NCI-H748 treated with DMSO at 0.1 percent for 48 hours (cell line): ENCODE measurements at regions not wholly inside any gene's neighbourhood (a gene's known extent, or its start where the extent isn't known, plus 50 kb on each side); places are given as distances from the start of the nearest gene placed in this dataset.

Experiments used
- DNase-seq: peaks from one replicate; lab custom pipeline; 2025; lab: John Stamatoyannopoulos, UW

DNA sequence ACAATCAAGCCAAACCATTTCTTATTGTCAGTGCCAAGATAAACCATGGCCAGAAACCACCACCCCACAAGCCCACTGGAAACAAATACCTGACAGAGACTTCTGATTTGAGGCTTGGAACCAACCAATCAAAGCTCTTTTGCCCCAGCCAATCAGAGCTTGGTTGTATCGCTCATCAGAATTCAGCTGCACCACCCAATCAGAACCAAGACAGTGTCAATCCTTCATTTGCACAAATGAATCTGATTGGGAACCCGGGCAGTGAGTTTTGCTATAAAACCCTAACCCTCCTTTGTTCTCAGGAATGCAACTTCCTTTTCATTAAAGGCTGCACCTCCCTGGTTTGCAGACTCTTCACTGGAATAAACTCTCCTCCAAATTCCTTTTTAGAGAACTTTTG lies 87.4 kb downstream of the ELAPOR2 start:
- no peak for DNase-seq

DNA sequence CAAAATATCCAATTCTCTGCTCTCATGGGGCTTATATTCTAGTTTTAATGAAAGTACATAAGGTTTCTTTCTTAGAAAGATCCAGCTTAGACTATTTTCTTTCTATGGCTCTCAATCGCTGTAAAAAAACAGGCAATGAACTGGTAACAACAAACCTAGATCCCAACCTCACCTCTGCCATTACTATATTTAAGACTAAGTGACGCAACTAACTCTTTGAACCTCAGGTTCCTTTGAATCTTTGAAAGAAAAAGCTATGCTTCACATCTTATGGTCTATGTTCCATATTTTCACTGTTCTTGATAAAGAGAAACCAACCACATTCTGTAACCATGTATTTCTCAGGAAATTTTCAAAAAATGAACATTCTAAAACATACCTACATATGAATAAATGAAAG lies 88.5 kb downstream of the ELAPOR2 start:
- DNase-seq: no peak

DNA sequence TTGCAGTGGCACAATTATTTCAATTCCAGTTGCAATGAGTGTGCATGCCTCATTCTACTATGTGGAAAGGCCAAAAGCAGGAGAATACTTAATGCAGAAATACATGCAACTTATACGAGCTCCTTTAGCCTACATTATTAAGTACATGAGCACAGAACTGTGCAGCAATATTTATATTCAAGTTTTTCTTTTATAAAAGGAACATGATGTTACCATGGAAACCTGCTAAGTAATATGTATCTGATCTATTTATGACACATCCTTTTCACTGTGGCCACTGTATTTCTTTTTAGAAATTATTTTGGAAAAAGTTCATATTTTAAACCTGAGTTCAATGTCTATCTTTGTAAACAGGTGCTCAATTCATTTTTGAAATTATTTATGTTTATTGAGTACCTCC lies 88.9 kb downstream of the ELAPOR2 start:
- no peak for DNase-seq

GRCh38 chr7:86969865-86970264 lies 89.6 kb downstream of the ELAPOR2 start:
- no peak for DNase-seq

GRCh38 chr7:86968618-86969017 lies 90.8 kb downstream of the ELAPOR2 start:
- DNase-seq: no peak

DNA sequence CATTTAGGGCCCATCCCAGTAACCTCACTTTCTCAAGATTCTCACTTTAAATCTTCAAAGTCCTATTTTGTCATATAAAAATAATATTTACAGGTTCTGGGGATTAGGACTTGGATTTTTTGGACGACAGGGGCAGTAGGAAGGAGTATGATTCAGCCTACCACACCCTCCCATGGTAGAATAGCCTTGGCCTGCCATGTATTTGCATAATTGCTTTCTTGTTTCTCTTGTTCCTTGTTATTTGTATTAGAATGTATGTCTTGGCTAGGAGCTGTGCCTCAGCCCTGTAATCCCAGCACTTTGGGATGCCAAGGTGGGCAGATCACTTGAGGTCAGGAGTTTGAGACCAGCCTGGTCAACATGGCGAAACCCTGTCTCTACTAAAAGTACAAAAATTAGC lies 92.5 kb downstream of the ELAPOR2 start:
- no peak for DNase-seq

DNA sequence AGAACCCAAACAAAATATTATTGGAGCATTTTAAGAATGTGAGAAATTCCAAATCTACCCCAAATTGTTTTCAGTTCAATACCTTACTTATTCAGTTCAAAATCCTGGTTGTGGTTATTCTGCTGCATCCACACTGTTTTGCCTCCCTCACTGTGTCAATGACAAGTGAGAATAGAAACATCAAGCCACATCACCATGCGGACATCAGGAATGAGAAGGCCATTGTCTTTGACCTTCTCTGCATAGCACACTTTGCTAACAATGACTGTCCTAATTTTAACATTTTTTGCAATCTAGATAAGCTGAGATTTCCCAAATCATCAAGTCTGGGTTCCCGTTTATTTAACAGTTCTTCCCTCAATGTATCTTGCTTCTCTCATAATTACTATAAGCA lies 93.7 kb downstream of the ELAPOR2 start:
- DNase-seq: no peak

DNA sequence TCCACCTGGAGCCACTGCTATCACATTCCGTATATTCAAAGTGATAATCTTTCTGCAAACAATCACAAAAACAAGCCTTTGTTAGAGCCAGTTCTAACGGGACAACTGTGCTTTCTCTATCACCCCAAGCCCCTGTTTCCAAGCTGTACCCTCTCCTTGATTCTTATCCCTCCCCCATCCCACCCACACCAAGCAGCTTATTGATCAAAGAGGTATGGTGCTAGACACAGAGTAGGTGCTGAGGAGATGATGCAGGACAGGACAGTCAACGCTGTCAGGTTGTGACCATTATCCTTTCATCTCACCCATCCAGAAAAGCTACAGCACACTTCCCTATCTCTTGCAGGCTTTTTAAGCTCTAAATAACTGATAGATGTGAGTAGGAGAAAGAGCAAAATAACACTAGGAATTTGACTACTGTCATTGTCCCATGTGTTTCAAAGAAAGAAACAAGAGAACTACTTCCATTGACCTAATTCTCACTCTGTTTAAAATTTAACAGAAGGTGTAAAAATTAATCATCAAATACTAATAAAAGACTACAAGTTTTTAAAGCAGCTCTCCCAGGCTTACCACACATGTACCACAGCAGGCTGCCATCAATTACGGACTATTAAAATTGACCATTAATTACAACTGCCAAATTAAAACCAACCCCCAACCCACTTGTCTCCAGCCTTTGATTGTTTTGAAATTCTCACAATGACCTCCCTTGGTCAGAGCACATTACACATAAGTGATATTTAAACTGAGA lies 94.3 kb downstream of the ELAPOR2 start:
- DNase-seq: no peak

DNA sequence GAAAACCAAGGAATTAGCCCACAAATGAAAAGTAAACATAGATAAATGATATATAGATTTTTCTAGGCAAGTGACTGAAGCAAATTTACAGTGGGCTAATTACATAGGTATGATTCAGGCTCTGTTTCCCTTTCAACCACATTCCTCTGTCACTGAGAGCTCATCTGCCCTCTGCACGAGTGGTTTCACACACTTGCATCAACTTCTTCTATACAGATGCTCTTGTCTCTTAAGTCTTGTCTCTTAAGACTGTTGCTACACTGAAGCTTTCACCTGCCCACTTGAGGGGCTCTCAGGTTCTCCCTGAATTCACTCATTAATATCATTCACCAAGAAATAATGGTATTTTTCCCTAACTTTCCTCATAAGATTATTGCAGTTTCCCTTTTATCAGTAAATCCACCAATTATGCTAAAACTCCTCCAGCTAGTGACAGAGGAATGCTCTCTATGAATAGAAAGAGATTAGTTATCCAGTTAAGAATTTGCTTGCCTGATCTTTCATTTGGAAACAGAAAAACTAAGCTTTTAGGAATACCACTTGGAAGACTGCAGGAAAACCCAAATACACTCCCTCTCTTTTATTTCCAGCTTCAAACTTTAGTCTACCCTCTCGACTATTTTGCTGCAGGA lies 95.7 kb downstream of the ELAPOR2 start:
- no peak for DNase-seq

DNA sequence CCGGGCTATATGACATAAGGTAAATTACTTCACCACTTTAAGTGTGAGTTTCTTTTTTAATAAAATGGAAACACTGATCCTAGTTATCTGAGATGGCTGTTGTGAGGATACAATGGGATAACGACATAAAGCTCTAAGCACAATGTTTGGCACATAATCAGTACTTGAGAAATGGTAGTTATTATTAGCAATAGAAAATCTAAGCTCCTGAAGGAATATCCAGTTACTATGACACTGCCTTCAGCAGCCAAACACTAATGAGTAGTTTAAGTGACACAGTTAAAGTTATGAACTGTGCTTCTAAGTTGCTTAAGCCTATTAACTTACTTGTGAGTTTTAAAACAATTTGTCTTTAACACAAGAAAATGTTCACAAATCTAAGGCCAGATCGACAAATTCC lies 96.8 kb downstream of the ELAPOR2 start:
- no peak for DNase-seq

- DNase-seq: no peak
These were observed 97.8 kb downstream of the ELAPOR2 start for GRCh38 chr7:86961686-86962085.

DNA sequence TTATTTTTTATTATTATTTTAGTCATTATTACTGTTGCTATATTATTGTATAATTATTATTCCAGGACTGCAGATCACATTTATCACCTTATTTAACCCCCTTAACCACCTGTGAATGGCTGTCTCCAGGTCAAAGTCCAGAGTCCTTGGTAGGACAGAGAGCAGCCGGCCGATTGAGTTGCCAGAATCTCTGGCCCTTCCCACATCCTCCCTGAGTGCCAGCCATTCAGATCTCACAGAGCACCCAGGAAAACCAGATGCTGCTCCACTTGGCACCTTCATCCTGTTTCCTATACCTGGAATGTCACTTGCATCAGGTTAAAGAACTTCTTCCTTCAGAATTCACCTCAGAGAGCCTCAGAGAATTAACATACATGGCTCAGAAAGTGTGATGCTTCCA lies 101.1 kb downstream of the ELAPOR2 start:
- DNase-seq: no peak

DNA sequence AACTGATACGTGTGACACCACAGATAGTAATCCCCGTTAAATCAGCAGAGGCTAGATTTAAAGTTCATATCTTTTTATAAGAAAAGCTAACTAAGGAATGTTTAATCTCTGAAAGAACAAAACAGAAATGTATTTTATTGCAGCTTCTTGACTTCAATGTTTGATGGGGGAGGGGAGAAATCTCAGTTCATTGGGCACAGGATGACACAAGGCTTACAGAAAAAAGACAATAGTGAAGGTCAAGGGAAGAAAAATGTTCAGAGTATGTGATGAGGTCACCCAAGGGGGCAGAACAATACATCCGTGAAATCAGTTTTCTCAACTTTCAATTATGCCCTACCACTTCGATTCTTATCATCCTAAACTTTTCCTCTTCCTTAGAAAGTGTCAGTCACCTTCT lies 102.9 kb downstream of the ELAPOR2 start:
- DNase-seq: no peak

DNA sequence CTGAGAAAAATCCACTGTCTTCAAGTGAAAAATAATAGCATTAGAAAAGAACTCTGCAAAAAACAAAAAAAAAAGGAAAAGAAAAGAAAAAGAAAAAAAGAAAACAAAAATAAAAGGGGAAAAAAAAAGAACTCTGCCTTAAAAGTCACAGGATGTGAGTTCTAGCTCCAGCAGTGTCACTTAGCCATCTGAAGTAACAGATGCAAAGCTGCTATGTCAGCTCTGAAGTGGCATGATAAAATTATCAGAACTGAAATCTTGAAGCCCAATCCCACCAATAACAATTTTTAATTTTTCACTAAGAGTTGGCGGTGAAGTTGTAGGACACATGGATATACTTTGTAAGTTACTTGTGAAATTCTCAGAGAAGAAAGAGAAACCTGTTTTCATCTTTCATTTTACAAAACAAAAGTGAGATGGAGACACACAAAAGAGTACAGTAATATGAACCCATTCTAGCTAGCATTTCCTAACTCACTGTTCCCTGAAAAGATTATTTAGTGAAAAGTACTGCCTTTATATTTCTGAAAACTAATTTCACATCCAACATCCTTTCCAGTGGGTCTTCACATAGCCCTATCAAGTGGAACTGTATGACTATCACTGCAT lies 103.5 kb downstream of the ELAPOR2 start:
- DNase-seq: no peak

DNA sequence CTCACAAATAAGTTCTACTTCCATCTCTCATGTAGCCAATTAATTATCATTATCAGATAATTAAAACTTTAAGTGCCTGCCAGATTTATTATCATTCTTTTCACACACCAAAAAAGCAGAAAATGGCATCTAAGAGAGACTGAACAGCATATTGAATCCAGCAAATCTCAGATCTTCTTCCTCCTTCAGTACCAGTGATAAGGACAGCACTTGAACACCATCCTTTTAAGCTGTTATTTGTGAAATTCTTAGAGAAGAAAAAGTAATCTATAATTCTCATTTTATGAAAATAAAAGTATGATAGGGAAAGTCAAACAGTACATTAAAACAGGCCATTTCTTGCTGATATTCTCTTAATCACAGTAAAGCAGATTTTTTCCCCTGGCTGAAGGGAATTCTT lies 104.5 kb downstream of the ELAPOR2 start:
- DNase-seq: no peak

DNA sequence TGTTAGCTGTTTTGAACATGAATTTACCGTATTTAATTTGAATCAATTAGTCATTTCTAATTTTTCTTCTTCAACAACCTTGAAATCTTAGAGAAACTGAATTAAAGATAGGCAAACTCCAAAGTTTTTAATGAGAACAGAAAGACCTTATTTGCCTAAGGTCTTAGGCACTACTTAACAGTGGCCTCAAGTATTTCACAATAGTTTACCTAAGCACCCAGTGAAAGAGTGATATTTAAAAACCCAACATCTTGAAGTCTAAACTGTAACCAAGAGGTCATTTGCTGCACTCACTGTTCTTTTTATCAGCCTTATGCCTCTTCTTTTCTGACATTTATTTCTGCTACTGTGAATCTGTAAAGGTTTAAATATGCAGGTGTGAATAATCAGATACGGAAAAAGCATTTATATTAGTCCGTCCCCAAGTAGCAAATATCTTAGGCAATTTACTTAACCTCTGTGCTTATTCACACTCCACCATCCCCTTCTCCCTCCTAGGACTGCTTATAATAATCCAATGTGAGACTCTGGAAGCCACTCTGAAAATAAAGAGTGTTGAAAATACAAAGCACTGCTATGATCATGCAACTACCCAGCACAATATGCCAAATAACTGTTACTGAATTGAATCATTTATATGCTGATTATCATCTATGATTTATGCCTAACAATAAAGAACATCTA lies 105.7 kb downstream of the ELAPOR2 start:
- DNase-seq: no peak

DNA sequence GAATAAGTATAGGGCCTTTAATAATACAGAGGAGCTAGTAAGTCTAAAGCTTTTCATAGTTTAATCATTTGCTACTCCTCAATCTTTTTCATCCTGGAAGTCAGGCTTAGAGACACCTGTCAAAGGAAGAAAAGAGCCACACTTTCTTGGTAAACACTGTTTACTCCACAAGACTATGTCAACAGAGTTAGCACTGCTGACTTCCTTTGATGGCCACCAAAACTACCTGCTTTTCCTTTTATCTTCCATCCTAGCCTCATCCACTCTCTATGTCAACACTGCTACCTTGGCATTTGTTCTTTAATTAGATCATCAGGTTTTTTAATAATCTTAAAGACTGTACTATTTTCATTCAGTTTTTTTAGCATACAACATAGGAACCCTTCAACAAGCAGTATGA lies 106.2 kb downstream of the ELAPOR2 start:
- DNase-seq: no peak

GRCh38 chr7:86951895-86952294 lies 107.6 kb downstream of the ELAPOR2 start:
- DNase-seq: no peak

DNA sequence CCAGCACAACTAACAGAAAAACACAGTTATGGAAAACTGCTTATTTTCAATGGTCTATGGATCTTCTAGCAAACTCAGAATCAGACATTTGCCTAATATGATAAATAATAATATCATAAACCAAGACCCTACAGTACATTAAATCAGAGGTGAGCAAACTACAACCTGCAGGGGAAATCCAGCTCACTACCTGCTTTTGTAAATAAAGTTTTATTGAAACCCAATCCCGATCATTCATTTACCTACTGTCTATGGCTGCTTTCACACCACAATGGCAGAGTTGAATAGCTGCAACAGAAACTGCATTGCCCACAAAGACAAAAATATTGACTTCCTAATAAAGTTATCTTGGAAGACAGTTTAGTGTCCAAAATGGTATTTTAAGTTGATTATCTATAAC lies 108.5 kb downstream of the ELAPOR2 start:
- no peak for DNase-seq

GRCh38 chr7:86950360-86950759 lies 109.1 kb downstream of the ELAPOR2 start:
- no peak for DNase-seq

GRCh38 chr7:86949779-86950260 lies 109.6 kb downstream of the ELAPOR2 start:
- no peak for DNase-seq

DNA sequence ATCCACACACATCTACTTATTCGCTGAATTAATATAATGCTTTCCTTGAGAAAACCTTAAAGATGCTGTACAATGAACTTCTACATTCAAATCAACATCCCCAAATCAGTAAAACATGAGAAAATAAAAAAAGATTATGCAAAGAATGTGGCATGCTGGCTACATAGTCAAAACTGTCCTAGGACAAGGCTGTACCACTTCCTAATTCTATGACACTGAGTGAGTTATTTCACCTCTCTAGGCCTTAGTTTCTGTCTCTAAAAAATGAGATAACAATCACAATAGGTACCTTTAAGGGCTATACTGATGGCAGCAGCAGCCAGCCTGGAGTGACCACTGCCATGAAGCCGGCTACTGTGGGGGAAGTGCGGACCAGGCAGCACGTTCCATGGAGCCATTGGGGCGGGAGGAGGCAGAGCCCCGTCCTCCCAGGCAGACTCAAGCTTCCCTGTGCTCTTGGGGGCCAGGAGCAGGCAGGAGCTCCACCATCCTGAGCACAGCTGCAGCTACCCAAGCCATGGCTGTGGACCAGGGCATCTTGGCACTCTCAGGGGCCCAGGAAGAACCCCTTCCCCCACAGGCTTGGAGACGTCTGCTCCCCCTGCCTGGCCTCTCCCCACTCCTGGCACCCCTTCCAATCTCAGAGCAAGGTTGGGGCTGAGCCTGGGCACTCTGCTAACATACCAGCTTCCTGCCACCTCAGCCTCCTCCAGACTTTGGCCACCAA lies 110.2 kb downstream of the ELAPOR2 start:
- DNase-seq: no peak
